HG02884 (cell line): ENCODE measurements at regions not wholly inside any gene's neighbourhood (a gene's known extent, or its start where the extent isn't known, plus 50 kb on each side); places are given as distances from the start of the nearest gene placed in this dataset.
A peak's percentile ranks its signal among the peaks of the same experiment; 100 is the strongest.

Experiments
- ATAC-seq: cut with Tn5 transposase; IDR thresholded peaks from one replicate; pipeline ENCODE4 v1.9.1; 2021; ENCODE audit warnings: mild to moderate bottlenecking, moderate library complexity; ENCODE audit not compliant: unreplicated experiment

DNA sequence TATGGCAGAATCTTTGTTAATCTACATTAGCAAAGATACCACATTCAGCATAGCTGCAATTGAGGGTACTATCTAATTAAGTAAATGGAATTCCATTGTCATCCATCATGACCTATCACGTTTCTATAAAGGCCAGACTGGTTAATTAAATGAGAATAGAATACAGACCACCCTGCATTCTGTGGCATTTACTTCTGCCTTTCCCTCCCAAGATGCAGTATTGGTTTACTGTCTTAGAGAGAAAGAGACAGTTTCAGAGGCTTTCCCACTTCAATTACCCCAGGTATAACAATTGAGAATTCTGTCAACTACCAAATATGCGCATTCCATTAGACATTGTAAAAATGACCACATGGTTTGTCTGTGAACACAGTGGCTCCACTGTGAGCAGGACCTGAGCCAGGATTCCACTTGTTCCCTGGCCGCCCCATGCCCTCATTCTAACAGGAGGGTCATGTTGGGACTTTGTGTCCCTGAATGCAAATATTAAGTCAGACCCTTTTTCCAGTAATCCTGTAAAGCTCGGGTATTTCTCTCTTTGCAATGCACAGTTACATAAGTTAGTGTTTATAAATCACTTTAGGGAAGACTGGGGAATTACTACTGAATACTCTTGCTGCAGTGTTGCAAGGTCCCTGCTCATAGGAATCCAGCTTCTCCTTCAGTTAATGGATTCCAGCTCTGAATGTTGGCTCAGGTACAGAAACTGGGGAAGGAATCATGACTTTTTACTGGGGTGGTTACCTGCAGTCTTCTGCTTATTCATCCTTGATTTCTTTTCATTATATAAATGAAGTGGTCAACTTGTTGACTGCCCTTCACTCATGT is 261.0 kb downstream of the PDGFC start:
- no peak for ATAC-seq

DNA sequence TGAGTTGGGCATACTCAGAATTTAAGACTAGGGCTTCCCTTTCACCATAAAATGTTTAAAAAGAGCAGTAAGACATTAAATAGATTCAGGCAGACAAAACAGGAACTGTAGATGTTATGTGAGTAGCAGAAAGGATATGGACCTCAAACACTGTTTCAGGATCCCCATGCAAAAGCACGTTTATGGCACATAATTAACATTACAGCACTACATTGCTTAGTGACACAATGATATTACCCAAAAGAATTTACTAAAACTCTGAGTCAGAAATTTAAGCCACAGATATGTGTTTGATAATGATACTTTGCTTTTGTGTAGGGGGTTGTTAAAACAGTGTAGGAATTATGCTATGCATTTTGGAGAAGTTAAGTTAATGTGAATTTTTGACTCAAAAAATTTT is 266.3 kb downstream of the PDGFC start:
- no peak for ATAC-seq

DNA sequence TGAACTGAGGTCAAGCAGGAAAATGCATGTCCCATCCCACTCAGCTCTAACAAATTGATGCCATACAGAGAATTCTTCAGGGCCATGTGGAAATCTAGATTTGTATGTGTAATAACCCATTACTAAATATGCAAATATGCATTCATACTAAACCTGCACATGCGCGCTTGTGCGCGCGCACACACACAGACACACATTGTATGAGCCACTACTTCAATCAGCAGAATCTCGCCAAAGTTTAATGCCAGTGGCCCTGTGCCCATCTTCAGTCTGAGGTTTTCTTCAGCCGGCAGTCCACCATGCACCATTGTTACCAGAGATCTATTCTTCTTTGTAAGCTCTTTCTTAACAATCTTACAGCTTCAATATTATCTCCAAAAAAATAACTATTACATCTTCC is 276.4 kb downstream of the PDGFC start:
- no peak for ATAC-seq

DNA sequence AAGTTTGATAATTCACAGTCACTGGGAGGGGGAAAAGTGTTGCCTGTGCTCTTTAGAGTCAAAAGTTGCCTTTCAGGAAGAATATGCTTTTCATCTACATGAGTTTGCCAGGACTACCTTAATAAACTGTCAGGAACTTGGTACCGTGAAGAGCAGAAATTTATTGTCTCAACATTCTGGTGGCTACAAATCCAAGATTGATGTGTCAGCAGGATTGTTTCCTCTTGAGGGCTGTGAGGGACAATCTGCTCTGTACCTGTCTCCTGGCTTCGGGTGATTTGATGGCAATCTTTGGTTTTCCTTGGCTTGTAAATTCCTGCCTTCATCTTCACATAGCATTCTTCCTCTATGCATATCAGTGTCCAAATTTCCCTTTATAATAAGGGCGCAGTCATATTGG is 277.2 kb downstream of the PDGFC start:
- ATAC-seq = no peak

DNA sequence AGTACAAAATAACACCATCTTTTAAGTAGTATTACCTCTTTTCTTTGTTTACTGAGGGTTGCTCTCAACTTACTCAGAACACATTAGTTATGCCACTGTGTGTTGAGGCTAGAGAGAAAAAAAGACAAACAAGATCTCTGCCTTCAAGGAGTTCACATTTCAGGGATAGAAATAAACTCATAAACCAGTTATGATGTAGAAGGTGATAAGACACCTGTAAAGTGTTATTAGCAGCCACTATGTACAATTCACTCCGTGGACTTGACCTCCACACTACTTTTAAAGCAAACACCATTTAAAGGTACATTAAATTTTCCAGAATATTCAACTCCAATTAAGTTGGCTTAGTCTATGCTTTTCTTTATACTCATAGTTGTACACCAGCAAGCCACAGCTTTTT is 278.0 kb downstream of the PDGFC start:
- no peak for ATAC-seq

DNA sequence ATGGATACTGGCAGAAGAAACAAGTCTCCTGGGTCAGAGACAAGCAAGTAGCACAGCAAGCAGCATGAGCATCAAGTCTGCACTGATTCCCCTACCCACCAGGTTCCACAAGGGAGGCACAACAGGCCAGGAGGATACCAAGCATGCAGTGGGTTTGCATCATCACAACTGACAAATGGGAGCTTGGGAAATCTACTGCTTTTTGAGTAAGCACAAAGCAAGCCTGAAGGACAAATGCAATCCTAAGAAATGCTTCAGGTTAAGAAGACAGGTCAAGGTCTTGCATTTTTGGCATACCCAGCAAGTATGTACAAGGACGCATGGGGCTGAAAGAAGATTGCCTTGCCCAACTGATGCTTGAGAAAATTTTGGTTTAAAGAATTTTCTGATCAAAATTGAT is 279.6 kb downstream of the PDGFC start:
- no peak for ATAC-seq

DNA sequence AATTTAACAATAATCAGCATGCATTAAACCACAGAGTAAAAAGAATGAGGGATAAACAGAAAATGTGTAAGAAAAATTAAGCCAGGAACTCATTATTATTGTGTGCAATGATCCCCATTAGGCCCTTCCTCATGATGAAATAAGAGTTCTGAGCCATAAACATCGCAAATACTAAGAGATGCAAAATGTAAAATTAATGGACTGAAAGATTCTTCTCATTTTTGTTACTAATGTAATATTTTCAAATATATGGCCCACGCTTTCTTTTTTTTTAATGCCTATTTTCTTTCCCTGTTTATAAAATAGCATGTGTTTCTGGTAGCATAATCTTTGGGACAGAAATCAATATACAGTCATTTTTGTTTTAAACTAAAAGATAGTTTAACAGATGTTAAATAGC is 281.0 kb downstream of the PDGFC start:
- ATAC-seq = no peak

DNA sequence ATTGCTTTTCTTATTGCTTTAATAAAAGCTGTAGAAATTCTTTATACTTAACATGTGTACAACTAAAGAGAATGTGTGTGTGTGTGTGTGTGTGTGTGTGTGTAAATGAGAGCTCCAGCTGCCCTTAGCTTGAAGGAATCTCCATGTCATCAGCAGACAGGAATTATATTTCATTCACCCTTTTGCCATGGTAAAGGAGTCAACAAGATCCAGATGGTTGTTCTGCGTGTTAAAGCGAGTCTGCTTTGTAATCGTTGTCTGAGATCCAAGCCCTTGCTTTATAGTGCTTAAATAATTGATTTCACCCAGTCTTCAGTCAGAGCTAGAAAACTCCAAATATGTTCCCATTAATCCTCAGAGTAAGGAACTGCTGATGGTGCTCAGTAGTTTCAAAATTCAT is 285.5 kb downstream of the PDGFC start:
- no peak for ATAC-seq

DNA sequence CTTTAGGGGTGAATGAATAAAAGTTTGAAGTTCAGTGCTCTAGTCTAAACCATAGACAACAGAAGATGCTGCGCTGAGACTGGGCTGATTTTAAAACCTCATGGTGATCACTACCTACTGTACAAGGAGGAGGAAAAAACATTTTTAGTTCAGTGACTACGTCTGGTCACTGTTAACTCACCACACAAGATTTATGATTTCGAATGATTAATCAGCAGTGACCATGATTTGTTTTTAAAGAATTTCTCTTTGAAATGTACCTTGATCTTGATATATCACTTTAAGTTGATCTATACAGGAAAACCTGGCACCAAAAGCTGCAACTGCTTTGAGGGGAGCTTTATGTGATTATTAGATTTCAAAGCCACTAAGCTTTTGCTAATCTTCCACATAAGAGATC is 286.3 kb downstream of the PDGFC start:
- no peak for ATAC-seq

DNA sequence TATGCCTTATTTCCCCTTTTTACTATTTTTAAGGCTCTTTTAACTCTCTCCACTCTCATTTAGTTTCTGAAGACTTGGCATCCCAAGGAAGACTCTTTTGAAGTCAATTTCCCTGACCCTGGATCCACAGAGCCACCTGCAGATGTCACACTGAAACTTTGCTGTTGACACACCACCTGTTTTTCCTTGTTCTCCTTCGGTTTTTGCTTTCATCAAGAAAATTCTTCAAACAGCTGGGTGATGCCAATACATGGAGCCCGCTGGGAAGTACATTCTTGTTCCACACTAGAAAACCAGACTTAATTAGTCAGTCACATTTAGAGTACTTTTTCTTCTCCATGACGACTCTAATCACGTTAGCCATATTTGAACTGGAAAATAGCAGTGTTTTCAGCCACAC is 293.9 kb downstream of the PDGFC start:
- ATAC-seq = no peak

DNA sequence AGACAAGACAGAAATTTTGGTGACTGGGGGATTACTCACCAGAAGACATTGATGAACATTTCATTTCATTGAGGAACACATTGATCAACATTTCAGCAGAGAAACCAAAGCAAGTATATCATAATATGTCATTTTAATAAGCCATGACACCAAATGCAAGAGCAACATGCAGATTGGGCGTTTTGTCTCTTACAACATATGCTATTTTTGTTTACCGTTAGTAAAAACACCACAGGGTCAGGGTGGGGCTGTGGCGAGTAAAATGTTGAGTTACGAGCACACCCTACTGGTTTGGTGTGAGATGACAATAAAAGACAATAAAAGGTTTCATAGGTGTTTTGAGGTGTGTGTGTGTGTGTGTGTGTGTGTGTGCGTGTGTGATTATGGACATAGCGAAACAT is 294.5 kb downstream of the PDGFC start:
- peak; percentile 89 for ATAC-seq

DNA sequence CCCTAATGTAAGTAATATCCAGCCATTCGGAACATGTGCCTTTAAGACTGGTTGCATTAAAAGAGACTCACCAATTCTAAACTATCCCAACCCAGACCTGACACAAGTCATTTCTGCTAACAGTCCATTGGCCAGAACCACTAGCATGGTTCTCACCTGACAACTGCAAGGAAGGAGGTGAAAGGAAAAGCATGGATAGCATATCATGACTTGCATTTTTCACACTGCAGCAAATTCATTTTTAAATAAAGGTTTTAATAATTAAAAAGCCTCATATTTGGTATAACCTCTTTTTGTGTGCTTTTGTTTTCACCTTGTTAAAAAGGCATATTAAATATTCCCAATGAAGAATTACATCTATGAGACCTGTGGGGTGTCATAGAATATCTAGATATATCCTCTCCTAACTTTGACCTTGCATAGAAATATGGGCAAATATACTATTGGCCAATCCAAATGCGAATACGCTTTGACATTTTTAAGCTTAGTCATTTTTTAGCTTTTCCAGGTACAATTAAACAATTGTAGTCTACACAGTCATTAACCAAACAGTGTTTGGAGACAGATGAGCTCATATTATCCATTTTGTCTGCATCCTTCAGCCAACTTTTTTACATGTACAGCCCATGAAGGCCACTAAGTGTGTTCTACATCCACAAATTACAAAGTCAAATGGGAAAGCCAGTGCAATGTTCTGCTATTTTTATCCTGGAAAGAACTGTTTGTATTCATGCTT is 295.3 kb downstream of the PDGFC start:
- ATAC-seq = no peak

DNA sequence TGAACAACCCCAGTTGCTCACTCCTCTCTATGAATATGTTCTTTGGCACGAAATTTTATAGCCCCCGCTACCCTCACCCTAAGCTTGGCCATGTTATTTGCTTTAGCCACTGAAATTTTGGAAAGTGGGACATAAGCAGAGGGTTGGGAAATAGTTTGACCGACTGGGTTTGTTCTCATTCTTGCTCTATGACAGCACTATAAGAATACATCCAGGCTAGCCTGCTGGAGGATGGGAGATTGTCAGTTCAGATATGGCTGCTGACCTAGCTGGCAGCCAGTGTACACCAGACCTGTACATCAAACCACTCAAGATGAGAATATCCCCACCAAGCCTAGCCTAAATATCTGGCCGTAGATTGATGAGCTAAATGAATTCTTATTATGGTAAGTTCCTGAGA is 298.1 kb downstream of the PDGFC start:
- ATAC-seq = no peak

DNA sequence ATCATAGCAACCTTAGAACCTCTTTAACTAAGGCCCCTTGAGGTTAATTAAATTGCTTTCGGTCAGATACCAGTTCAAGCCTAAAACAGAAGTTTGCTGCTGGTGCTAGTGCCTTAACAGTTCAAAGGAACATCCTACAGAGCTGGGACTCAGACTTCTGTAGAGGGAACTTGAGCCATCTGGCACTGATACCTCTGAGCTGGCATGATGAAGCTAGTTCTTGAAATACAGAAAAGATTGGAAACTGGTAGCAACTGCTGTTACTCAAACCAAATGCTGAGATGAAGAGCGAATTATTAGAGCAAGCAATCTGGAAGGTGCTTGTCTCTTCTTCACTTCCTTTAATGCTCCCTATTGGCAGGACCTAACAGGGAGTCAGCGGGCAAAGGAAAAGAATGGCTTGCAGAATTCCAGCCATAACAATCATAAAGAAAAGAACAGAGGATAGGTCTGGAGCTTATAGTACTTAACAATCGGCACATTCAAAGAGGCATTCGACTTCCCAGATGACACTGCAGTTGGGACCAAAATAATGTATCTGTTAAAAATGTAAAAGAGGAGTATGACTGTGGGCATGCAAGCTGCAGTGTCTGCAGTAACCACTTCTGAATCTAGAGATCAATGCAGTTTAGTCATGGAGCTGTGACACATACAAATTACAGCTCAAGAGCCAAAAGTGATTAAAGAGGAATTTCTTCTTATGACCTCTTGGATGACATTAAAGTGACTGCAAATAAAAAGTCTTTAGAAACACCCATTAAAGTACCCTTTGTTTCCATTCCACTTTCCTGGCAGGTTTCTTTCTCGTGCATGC is 298.9 kb downstream of the PDGFC start:
- ATAC-seq = no peak

DNA sequence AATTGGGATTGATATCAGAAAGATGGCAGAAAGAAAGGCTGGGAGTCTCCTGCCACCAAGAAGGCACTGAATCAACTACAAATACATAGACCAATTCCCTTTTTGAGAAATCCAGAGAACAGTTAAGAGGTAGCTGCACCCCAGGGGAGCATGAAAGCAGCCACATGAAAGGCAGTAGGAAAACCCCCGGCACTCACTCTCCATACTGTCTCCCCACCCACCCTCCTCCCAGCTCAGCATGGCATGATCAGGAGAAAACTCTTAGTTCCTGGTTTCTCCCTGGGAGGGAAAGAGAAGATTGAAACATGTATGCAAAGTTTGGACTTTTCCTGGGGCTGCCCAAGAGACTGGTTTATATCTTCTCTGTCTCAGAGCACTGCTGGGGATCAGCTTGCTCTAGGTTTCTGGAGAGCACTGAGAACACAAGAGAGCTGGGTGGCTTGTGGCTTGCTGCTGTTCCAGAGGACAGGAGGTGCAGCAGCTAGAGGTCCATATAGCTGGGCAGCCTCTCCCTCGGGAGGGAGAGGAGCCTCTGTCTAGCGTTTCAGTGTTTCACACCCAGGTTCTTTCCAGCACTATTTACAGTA is 305.7 kb downstream of the PDGFC start:
- no peak for ATAC-seq

DNA sequence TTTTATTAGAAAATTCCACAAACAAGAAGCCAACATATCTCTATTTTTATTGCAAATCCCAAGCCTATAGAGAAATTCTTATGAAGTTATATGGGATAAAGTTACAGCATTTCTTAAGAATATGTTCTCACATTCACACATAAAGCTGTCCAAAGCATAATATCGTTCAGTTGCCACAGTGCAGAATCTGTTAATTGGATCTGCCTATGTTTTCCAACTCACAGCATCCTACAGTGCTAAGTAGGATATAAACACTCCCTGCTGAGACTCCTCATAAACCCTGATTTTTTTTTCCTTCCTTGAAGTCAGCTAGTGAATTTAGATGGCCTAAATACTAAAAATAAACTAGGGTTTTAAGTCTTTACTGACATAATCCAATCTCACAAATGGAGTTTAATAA is 307.9 kb downstream of the PDGFC start:
- ATAC-seq = no peak

DNA sequence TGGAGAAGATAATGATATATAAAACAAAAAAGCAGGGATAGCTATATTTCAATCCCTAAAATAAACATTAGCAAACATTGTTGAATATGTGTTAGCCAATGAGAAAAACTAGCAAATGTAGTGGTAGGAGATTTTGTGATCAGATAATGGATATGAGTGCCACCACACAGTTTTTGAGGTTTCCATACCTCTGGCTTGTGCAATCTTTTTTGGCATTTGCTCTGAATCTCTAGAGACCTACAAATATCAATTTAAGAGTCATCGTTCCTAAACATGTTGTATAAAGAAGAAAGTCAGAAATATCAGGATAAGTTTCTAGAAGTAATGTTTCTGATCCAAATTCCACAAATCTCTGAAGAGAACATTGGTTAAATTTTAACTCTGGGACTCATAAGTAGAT is 308.7 kb downstream of the PDGFC start:
- ATAC-seq = no peak

DNA sequence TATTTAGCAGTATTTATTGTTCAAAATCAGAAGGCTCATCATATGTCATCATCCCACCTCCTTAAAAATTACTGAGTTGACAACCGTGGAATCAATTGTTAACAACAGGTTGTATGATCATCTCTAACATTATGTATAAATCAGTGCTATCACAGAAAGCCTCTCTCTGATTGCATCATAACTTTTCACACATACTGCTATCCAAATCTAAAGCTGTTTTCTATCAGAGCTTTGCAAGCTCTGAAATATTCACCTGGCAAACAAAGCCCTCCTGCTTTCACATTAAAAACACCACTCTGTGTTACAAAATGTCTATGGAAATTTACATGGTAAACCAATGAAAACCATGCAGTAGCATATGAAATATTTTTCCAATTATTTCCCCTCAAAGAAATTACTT is 310.0 kb downstream of the PDGFC start:
- ATAC-seq = no peak

DNA sequence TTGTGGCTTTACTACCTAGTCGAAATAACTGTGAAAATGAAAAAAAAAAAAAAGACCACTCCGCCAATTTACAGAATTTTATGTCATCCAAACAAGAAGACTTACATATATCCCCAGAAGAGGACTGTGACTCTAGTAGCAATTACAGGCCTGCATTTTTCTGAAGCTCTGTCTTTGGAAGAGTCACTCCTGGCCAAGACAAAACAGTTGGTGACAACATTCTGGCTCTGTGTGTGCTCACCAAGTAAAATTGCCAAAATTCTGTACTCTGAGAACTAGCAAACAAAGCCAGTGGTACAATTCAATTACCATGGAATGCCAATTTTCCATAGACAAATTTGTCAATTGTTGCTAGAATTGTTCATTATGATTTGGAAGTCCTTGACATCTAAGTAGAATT is 311.1 kb downstream of the PDGFC start:
- ATAC-seq = no peak

DNA sequence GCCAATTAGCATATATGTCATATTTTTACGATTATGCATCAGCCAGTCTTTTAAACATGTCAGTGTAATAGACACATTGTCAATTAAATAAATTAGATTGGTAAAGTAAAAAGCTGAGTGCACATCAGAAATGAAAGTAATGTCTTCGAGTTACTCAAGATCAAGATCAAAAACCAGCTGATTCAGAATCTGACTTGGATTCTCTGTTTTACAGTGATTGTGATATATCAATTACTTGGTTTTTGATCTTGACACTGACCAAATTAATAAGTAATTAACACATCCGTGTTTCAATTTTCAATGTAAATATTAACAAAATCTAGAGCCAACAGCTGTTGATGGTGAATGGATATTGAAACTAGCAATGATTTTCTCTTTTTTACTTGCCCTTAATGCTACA is 311.6 kb downstream of the PDGFC start:
- ATAC-seq = no peak

DNA sequence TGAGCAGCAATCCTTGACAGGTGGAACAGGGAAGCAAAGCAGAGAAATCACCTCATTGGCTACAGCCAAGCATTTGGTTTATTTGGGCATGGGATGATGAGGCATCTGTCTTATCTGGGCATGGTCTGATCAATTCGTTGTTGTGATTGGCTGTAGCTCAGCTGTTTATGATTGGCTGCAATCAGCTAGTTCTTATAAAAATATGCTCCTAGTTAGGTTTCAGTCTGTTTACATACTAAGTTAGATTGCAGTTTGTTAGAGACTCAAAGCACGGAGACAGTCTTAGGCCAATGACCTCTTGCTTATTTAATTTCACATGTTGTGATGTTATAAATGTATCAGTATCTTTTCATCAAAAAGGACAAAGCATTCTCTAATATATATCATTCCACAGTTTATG is 312.0 kb downstream of the PDGFC start:
- ATAC-seq = no peak
